ENCODE measurements at regions not wholly inside any gene's neighbourhood (a gene's known extent, or its start where the extent isn't known, plus 50 kb on each side); places are given as distances from the start of the nearest gene placed in this dataset.
A peak's percentile ranks its signal among the peaks of the same experiment; 100 is the strongest.
"Not testable (repeated sequence)": the region's sequence is repeated elsewhere in the genome, so short reads cannot be mapped to it uniquely, and the experiment has no call there.

DNA sequence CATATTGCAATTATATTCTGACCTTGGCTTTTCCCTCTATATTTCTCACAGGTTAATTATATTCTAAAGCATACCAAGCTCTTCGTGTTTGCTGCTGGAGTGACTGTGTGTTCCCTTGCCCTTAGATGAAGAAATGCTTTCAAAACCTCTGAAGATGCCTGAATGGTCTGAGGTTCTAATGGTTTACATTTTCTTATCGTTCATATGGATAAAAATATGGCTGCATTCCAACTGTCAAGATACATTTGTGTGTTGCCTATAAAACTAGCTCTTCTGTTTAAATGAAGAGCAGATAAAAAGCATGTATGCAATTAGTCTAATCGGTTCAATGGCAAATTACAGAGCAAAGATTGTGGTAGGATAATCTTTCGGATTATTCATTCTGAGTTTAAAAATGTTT lies 68.4 kb upstream of the ANKRD10 start:
- Mint-ChIP-seq H3K36me3 (peaks cover 0 to 1% of the 10 kb centered on the region in 2 donors), H3K27me3 (peaks cover 30 to 66% (median 37%) of the 10 kb centered on the region in 3 donors), H3K4me1 (no peaks in the 10 kb centered on the region), H3K27ac (no peak overlapping the region), H3K4me3 (no peak overlapping the region), H3K9me3 (peaks cover 0 to 15% (median 3%) of the 10 kb centered on the region in 7 donors)
- ATAC-seq (ENCODE audit: low read depth in 2 of 2) (no peak), DNase-seq (no peak)

DNA sequence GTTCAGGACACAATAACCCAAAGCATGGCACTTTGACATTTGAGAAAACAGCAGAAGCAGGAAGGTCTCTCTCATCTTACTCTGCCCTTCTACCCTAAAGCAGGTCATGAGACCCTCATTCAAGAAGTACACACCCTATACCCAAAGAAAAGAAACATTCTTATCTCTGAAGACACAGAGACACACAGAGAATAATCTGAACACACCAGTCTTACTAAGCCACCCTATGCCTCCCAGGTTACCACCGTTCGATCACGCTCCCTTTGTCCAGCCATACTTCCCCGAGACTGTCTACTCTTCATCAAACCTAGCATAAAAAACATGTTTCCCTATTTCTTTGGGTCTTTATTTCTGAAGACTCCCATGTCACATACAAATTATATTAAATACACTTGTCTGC lies 66.5 kb upstream of the ANKRD10 start:
- H3K4me1 Mint-ChIP-seq = no peaks in the 10 kb centered on the region
- H3K36me3 Mint-ChIP-seq = peaks cover 0 to 7% of the 10 kb centered on the region in 2 donors
- H3K27me3 Mint-ChIP-seq = peaks cover 27 to 70% (median 40%) of the 10 kb centered on the region in 3 donors
- H3K27ac Mint-ChIP-seq = no peak overlapping the region
- DNase-seq = no peak
- H3K4me3 Mint-ChIP-seq = no peak overlapping the region
- ATAC-seq (ENCODE audit: low read depth in 2 of 2) = no peak
- peaks cover 0 to 29% (median 6%) of the 10 kb centered on the region in 7 donors for H3K9me3 Mint-ChIP-seq

DNA sequence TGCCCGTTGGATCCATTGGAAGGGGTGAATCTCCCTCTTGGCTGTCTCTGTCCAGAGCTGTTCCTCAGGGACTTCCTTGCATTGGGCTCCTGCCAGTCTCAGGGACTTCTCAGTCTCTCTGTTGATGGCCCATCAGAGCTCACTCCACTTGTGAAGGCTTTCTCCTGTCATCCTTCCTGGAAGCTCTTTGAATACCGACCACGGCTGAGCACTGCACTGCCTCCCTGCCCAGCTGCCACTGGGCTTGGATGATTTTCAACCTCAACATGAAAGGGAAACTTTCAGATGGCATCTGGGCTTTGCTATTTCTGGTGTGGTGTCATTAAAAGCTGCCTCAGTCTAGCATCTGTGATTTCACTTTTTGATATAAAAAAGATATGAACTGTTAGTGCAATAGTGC lies 66.1 kb upstream of the ANKRD10 start:
- Mint-ChIP-seq H3K27ac (no peak overlapping the region), H3K27me3 (peaks cover 30 to 72% (median 40%) of the 10 kb centered on the region in 3 donors), H3K4me3 (no peak overlapping the region), H3K9me3 (peaks cover 0 to 32% (median 6%) of the 10 kb centered on the region in 7 donors), H3K36me3 (peaks cover 0 to 7% of the 10 kb centered on the region in 2 donors), H3K4me1 (no peaks in the 10 kb centered on the region)
- ATAC-seq (ENCODE audit: low read depth in 2 of 2) = no peak
- no peak for DNase-seq

DNA sequence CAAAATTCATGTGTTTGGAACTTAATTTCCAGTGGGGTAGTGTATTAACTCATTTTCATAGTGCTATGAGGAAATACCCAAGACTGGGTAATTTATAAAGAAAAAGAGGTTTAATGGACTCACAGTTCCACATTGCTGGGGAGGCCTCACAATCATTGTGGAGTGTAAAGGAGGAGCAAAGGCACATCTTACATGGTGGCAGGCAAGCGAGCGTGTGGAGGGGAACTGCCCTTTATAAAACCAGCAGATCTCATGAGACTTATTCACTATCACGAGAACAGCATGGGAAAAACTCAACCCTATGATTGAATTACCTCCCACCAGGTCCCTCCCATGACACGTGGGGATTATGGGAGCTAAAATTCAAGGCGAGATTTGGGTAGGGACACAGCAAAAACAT lies 64.3 kb upstream of the ANKRD10 start:
- not testable (repeated sequence) for H3K4me1 Mint-ChIP-seq; H3K27ac Mint-ChIP-seq; H3K36me3 Mint-ChIP-seq; DNase-seq; ATAC-seq (ENCODE audit: low read depth in 2 of 2); H3K4me3 Mint-ChIP-seq
- Mint-ChIP-seq H3K27me3 (peaks cover 35 to 69% (median 35%) of the 10 kb centered on the region in 3 donors), H3K9me3 (peaks cover 0 to 32% (median 6%) of the 10 kb centered on the region in 7 donors)

DNA sequence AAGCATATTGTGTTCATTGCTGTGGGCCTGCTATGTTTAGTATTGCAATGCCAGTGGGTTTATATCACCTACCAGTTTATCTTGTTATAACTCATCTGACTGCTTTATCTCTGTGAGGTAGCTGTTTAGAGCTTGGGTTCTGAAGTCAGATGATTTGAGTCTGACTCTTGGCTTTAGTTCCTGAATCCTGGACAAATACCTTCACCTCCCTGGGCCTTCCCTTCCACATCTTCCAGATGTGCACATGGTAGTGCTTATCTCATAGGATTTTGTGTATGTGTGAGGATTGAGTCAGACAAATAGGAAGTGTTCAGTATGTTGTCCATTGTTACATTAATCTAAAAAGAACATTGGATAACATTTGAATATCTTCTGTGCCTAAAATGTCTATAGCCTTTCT lies 63.5 kb upstream of the ANKRD10 start:
- Mint-ChIP-seq H3K4me3 (no peak overlapping the region), H3K27ac (no peak overlapping the region), H3K36me3 (peaks cover 0 to 7% of the 10 kb centered on the region in 2 donors), H3K4me1 (no peaks in the 10 kb centered on the region), H3K9me3 (peaks cover 0 to 32% (median 6%) of the 10 kb centered on the region in 7 donors), H3K27me3 (peaks cover 30 to 65% (median 33%) of the 10 kb centered on the region in 3 donors)
- DNase-seq (no peak), ATAC-seq (ENCODE audit: low read depth in 2 of 2) (no peak)

DNA sequence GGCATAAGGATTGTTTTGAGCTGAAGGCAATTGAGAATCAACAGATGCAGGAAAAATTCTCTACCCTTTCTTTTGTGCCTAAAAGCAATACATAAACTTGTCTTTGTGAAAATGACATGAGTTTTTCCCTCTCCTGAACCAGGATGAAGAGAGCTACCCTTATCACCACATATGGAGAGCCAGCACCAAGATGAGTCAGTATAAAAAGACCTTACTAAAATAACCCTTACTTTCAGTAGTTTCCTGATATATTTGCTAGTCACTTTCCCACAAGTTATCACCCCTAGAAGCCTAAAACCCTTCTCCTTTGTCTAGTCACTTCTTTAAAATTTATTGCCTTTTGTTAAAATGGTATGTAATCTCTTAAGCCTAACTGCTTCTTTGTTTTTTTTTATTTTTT lies 61.9 kb upstream of the ANKRD10 start:
- Mint-ChIP-seq H3K27me3 (peaks cover 27 to 63% (median 39%) of the 10 kb centered on the region in 3 donors), H3K4me1 (no peaks in the 10 kb centered on the region), H3K9me3 (peaks cover 0 to 32% (median 6%) of the 10 kb centered on the region in 7 donors), H3K27ac (no peak overlapping the region), H3K36me3 (peaks cover 0 to 7% of the 10 kb centered on the region in 2 donors), H3K4me3 (no peak overlapping the region)
- ATAC-seq (ENCODE audit: low read depth in 2 of 2) (no peak), DNase-seq (no peak)

DNA sequence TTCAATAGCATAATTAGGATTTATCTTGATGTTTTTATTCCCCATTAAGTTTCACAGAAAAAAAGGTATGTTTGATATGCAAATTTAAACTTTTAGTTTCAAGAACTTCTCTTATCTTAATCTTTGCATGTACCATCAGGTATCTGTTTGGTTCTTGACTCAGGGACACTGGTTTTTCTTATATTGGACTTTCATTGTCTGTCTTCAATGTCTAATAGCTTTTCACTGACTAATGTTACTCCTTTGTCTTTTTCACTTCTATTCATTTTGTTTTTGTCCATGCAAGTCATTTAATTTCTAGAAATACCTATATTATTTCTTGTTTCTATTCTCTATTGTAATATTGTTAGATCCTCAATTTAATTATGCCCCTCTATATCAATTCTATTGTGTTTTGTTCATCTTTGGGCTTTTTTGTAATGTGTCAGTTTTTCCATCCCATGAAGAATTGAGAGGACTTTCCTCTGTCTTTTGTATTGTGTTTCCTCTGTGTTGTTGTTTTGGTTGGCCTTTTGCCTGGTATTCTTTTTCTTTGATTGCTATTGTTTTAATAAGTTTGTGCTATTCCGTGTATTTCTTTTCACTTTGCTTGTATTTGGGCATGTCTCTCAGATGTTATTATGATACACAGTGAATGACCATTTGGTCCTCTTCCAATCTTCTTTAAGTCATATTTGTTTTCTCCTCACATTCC lies 58.3 kb upstream of the ANKRD10 start:
- no peak overlapping the region for H3K4me3 Mint-ChIP-seq
- no peak overlapping the region for H3K27ac Mint-ChIP-seq
- H3K9me3 Mint-ChIP-seq = peaks cover 0 to 19% (median 4%) of the 10 kb centered on the region in 7 donors
- H3K27me3 Mint-ChIP-seq = peaks cover 25 to 66% (median 52%) of the 10 kb centered on the region in 3 donors
- H3K36me3 Mint-ChIP-seq = peaks cover 0 to 5% of the 10 kb centered on the region in 2 donors
- DNase-seq (no peak), ATAC-seq (ENCODE audit: low read depth in 2 of 2) (no peak)
- H3K4me1 Mint-ChIP-seq = no peaks in the 10 kb centered on the region

DNA sequence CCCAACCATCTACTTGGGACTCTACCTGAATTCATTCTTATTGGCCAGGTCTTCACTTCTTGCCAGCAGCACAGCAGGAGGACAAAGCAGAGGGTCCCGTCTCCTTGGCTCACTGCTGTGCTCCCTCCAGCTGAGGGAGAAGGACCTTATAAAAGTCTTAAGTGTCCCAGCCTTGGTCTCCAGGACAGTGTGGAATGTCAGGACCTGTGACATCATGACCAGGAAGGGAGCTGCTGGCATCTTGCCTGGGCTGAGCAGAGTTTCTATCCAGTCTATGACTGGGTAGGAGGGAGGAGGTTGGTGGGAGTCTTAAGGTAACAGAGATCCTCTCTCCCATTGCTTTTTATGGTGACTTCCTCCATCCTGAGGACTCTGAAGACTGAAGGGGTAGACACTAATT lies 56.6 kb upstream of the ANKRD10 start:
- Mint-ChIP-seq H3K27ac (no peak overlapping the region), H3K9me3 (peaks cover 2 to 23% (median 7%) of the 10 kb centered on the region in 7 donors), H3K36me3 (peaks cover 5 to 16% of the 10 kb centered on the region in 2 donors), H3K27me3 (peaks cover 21 to 65% (median 50%) of the 10 kb centered on the region in 3 donors), H3K4me1 (no peaks in the 10 kb centered on the region), H3K4me3 (no peak overlapping the region)
- no peak for DNase-seq
- no peak for ATAC-seq (ENCODE audit: low read depth in 2 of 2)

DNA sequence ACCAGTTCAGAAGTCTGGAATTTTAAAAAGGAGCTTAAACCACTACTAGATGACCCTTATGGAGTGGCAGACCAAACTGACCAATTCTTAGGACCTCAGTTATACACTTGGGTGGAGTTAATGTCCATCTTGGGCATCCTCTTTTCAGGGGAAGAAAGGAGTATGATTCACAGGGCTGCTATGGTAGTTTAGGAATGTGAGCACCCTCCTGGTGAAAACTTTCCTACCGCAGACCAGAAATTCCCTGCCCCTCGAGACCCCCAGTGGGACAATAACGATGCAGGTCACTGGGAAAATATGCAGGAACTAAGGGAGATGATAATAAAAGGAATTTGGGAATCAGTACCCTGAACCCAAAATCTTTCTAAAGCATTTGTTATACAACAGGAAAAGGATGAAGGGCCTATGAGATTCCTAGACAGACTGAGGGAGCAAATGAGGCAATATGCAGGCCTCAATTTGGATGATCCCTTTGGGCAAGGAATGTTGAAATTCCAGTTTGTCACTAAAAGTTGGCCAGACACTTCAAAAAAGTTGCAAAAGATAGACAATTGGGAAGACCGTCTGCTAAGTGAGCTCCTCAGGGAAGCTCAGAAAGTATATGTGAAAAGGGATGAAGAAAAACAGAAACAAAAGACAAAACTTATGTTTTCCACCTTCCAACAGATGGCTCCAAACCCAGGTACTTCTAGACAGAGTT lies 52.4 kb upstream of the ANKRD10 start:
- H3K9me3 Mint-ChIP-seq = peaks cover 14 to 60% (median 35%) of the 10 kb centered on the region in 7 donors
- H3K4me3 Mint-ChIP-seq; DNase-seq; H3K4me1 Mint-ChIP-seq; ATAC-seq (ENCODE audit: low read depth in 2 of 2): not testable (repeated sequence)
- peaks cover 16 to 53% (median 34%) of the 10 kb centered on the region in 3 donors for H3K27me3 Mint-ChIP-seq
- H3K27ac Mint-ChIP-seq = peak overlapping the region in 1 of 6 donors; percentile 54
- peaks cover 5 to 35% of the 10 kb centered on the region in 2 donors for H3K36me3 Mint-ChIP-seq

DNA sequence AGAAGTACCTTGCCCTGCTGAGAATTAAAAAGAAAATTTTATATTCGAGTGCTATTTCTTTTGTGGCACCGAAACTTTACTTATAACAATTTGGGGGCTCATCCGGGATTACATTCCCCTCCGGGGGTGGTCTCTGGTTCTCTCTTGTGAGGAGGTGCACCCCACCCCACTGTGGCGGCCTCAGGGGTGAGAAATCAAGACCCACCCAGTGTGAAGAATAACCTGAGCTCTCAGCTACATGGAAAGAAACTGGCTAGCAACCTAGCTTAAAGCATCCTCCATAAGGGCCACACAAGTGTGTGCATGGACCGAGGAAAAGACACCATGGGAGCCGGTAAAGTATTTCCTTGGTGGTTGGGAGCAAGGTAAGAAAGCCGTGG lies 50.9 kb upstream of the ANKRD10 start:
- no peaks in the 10 kb centered on the region for H3K4me1 Mint-ChIP-seq
- H3K27me3 Mint-ChIP-seq = peaks cover 16 to 43% (median 25%) of the 10 kb centered on the region in 3 donors
- peaks cover 5 to 35% of the 10 kb centered on the region in 2 donors for H3K36me3 Mint-ChIP-seq
- no peak overlapping the region for H3K27ac Mint-ChIP-seq
- DNase-seq (no peak), ATAC-seq (ENCODE audit: low read depth in 2 of 2) (no peak)
- peaks cover 14 to 74% (median 44%) of the 10 kb centered on the region in 7 donors for H3K9me3 Mint-ChIP-seq
- H3K4me3 Mint-ChIP-seq = no peak overlapping the region

DNA sequence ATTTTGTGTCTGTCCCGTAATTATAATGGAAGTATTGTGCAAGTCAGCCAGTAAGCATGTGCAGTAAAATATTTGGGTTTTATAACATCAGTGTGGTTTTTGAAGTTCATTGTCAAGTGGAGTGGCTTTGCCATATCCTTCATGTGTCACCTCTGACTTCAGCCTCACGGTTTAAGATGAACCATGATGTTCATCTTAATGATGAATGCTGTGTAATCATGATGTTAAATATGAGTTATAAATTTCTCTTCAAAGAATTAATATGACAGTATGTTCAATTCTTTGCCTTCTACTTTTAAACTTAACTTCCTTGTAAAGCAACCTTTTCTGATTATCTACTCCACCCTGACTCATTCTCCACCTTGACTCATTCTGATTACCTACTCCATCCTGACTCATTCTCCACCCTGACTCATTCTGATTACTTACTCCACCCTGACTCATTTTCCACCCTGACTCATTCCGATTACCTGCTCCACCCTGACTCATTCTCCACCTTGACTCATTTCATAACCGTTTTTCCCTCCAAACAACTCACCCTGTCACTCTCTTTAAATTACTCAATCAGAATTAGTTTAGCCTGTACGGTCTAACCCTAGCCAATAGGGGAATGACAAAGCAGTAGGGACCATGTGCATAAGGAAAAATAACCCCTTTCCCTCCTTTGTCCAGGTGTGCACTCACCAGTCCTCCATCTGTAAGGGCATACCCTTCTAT lies 50.3 kb upstream of the ANKRD10 start:
- Mint-ChIP-seq H3K9me3 (peaks cover 14 to 74% (median 44%) of the 10 kb centered on the region in 7 donors), H3K36me3 (peaks cover 5 to 35% of the 10 kb centered on the region in 2 donors), H3K4me1 (no peaks in the 10 kb centered on the region), H3K4me3 (no peak overlapping the region), H3K27ac (no peak overlapping the region), H3K27me3 (peaks cover 13 to 42% (median 20%) of the 10 kb centered on the region in 3 donors)
- no peak for DNase-seq
- ATAC-seq (ENCODE audit: low read depth in 2 of 2) = no peak

All from naive B cell (primary cell).